Neural cell (in vitro differentiated cells): ENCODE measurements at regions not wholly inside any gene's neighbourhood (a gene's known extent, or its start where the extent isn't known, plus 50 kb on each side); places are given as distances from the start of the nearest gene placed in this dataset.

Experiments
- H2AFZ ChIP-seq: fragments of 200-600, 300-800 bp; sonication (generic), shearing (Covaris generic); 2 replicates; pipeline ENCODE4 v1.6.0; 2014; ENCODE audit warnings: low read depth, mild to moderate bottlenecking, antibody characterized with exemption, low read length, moderate library complexity
- H3F3A ChIP-seq: fragments of 200-600 bp; shearing (Covaris generic); 2 replicates; pipeline ENCODE4 v1.6.1; 2016; ENCODE audit warnings: mild to moderate bottlenecking, moderate library complexity, mixed read lengths, antibody characterized with exemption, low read length; ENCODE audit not compliant: insufficient read depth, poor library complexity, severe bottlenecking
- H3K27ac ChIP-seq: fragments of 200-600, 300-800 bp; sonication (generic), shearing (Covaris generic); 2 replicates; pipeline ENCODE4 v1.5.1; 2014; ENCODE audit warnings: mild to moderate bottlenecking, low read length, moderate library complexity
- H3K27me3 ChIP-seq: fragments of 300-800, 200-600 bp; sonication (generic), shearing (Covaris generic); 2 replicates; pipeline ENCODE4 v1.6.0; 2014; ENCODE audit warnings: mild to moderate bottlenecking, low read depth, low read length, moderate library complexity; ENCODE audit not compliant: insufficient read depth
- H3K36me3 ChIP-seq: fragments of 300-800, 200-600 bp; sonication (generic), shearing (Covaris generic); 2 replicates; pipeline ENCODE4 v1.5.1; 2014; ENCODE audit warnings: mild to moderate bottlenecking, antibody characterized with exemption, low read length, moderate library complexity; ENCODE audit not compliant: insufficient read depth
- H3K4me2 ChIP-seq: fragments of 300-800, 200-600 bp; sonication (generic), shearing (Covaris generic); 2 replicates; pipeline ENCODE4 v1.6.0; 2014; ENCODE audit warnings: mild to moderate bottlenecking, low read length
- H3K4me3 ChIP-seq: fragments of 300-800, 200-600 bp; sonication (generic), shearing (Covaris generic); 2 replicates; pipeline ENCODE4 v1.5.1; 2014; ENCODE audit warnings: mild to moderate bottlenecking, low read length, moderate library complexity
- H3K79me2 ChIP-seq: fragments of 200-600 bp; shearing (Covaris generic); replicated peaks from 2 replicates; pipeline ENCODE4 v1.6.0; 2014; ENCODE audit warnings: mild to moderate bottlenecking, low read length, moderate library complexity; ENCODE audit not compliant: insufficient read depth
- H3K9ac ChIP-seq: fragments of 300-800, 200-600 bp; sonication (generic), shearing (Covaris generic); 2 replicates; pipeline ENCODE4 v1.6.1; 2016; ENCODE audit warnings: mild to moderate bottlenecking, low read length, mixed read lengths
- H3K9me2 ChIP-seq: fragments of 200-600 bp; shearing (Covaris generic); 2 replicates; pipeline ENCODE4 v1.6.1; 2016; ENCODE audit warnings: mild to moderate bottlenecking, low read length, mixed read lengths; ENCODE audit not compliant: insufficient read depth
- H3K9me3 ChIP-seq: fragments of 200-600, 300-800 bp; sonication (generic), shearing (Covaris generic); 2 replicates; pipeline ENCODE4 v1.6.1; 2016; ENCODE audit warnings: mild to moderate bottlenecking, mixed run types, low read length, moderate library complexity, mixed read lengths
- H4K20me1 ChIP-seq: fragments of 200-600 bp; shearing (Covaris generic); 2 replicates; pipeline ENCODE4 v1.6.1; 2016; ENCODE audit warnings: mild to moderate bottlenecking, mixed run types; ENCODE audit not compliant: insufficient read depth
- EP300 ChIP-seq: fragments of 450-650 bp; conservative IDR thresholded peaks from 2 replicates; pipeline ENCODE4 v1.6.1; 2014; ENCODE audit warnings: antibody characterized with exemption, mild to moderate bottlenecking, moderate library complexity; ENCODE audit not compliant: poor library complexity, severe bottlenecking
- EZH2 ChIP-seq: fragments of 200-600, 300-800 bp; shearing (Covaris generic), sonication (generic); IDR thresholded peaks from 2 replicates; pipeline ENCODE4 v1.6.1; 2014; ENCODE audit warnings: antibody characterized with exemption, low read length, borderline replicate concordance, mild to moderate bottlenecking; ENCODE audit not compliant: insufficient read depth, poor library complexity, severe bottlenecking
- MXI1 ChIP-seq: fragments of 450-650 bp; conservative IDR thresholded peaks from 2 replicates; pipeline ENCODE4 v1.6.1; 2014; ENCODE audit warnings: antibody characterized with exemption, mild to moderate bottlenecking; ENCODE audit not compliant: poor library complexity, severe bottlenecking
- POLR2AphosphoS5 ChIP-seq: IDR thresholded peaks from 2 replicates; pipeline ENCODE4 v1.6.1; 2012
- RAD21 ChIP-seq: fragments of 450-650 bp; conservative IDR thresholded peaks from 2 replicates; pipeline ENCODE4 v1.6.1; 2014; ENCODE audit warnings: antibody characterized with exemption, mild to moderate bottlenecking, moderate library complexity
- SMC3 ChIP-seq: fragments of 450-650 bp; conservative IDR thresholded peaks from 2 replicates; pipeline ENCODE4 v1.6.1; 2014; ENCODE audit warnings: antibody characterized with exemption, mild to moderate bottlenecking, moderate library complexity; ENCODE audit not compliant: poor library complexity
- TAF1 ChIP-seq: IDR thresholded peaks from 2 replicates; pipeline ENCODE4 v1.6.1; 2012; ENCODE audit warnings: low read depth
- TF ChIP-seq, protein P1 (sequence below): fragments of 450-650 bp; IDR thresholded peaks from 2 replicates; pipeline ENCODE4 v1.5.1; 2014; ENCODE audit warnings: antibody characterized with exemption, mild to moderate bottlenecking, moderate library complexity; ENCODE audit not compliant: poor library complexity, severe bottlenecking
- TF ChIP-seq, protein P2 (sequence below): IDR thresholded peaks from 2 replicates; pipeline ENCODE4 v1.6.1; 2012; ENCODE audit warnings: borderline replicate concordance

DNA sequence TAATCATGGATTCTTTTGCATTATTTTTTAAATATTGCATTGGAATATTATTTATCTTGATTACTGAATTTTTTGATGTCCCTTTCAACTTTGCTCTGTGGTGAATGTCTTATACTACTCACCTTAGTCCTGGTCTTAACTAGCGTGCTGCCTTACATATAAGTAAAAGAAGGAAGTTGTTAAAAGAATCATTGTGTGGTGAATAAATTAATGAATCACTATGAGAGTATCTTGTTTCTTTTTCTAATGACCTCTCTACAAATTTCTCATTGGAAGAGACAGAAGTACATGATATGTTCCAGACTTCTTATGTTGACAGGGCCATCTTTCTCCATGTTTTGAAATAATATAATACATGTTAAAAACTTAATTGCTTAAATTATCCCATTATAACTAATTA lies 432.6 kb upstream of the MMADHC start:
- H2AFZ ChIP-seq: no peak overlapping the region
- H3K9ac ChIP-seq: no peak overlapping the region
- H3K4me2 ChIP-seq: no peak overlapping the region
- H4K20me1 ChIP-seq: no peaks in the 10 kb centered on the region
- no peak overlapping the region for H3K27ac ChIP-seq
- H3K9me2 ChIP-seq: no peaks in the 10 kb centered on the region
- H3F3A ChIP-seq: no peaks in the 10 kb centered on the region
- H3K9me3 ChIP-seq: no peaks in the 10 kb centered on the region
- H3K27me3 ChIP-seq: no peaks in the 10 kb centered on the region
- no peak for TF ChIP-seq SMC3
- no peaks in the 10 kb centered on the region for H3K36me3 ChIP-seq
- no peak overlapping the region for H3K4me3 ChIP-seq
- no peaks in the 10 kb centered on the region for H3K79me2 ChIP-seq

DNA sequence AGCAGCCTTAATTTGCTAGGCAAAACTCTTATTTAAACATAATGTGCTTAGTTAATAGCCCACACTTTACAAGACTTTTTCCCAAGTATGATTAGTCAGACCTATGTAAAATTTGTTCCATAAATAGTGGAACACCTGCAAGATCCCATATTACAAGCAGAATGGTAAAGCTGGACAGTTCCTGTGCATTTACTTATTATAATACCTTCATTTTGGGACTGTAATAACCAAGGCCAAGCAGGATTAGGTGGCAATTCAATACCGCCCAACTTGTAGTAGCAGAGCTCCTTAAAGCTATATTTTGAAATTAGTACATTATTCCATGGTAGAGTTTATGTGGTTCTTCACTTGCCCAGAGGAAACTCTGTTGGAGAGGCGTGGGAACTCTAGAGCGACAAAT lies 431.5 kb upstream of the MMADHC start:
- H3K36me3 ChIP-seq: no peaks in the 10 kb centered on the region
- no peaks in the 10 kb centered on the region for H3K79me2 ChIP-seq
- no peaks in the 10 kb centered on the region for H4K20me1 ChIP-seq
- no peaks in the 10 kb centered on the region for H3F3A ChIP-seq
- no peaks in the 10 kb centered on the region for H3K9me2 ChIP-seq
- no peak overlapping the region for H3K4me2 ChIP-seq
- no peak overlapping the region for H3K9ac ChIP-seq
- H2AFZ ChIP-seq: no peak overlapping the region
- no peak for TF ChIP-seq POLR2AphosphoS5
- TF ChIP-seq, protein P1, sequence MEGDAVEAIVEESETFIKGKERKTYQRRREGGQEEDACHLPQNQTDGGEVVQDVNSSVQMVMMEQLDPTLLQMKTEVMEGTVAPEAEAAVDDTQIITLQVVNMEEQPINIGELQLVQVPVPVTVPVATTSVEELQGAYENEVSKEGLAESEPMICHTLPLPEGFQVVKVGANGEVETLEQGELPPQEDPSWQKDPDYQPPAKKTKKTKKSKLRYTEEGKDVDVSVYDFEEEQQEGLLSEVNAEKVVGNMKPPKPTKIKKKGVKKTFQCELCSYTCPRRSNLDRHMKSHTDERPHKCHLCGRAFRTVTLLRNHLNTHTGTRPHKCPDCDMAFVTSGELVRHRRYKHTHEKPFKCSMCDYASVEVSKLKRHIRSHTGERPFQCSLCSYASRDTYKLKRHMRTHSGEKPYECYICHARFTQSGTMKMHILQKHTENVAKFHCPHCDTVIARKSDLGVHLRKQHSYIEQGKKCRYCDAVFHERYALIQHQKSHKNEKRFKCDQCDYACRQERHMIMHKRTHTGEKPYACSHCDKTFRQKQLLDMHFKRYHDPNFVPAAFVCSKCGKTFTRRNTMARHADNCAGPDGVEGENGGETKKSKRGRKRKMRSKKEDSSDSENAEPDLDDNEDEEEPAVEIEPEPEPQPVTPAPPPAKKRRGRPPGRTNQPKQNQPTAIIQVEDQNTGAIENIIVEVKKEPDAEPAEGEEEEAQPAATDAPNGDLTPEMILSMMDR: no peak
- TF ChIP-seq RAD21: no peak
- no peak for TF ChIP-seq EZH2
- TF ChIP-seq EP300: no peak
- no peak for TF ChIP-seq SMC3
- no peak for TF ChIP-seq TAF1
- TF ChIP-seq MXI1: no peak
- no peaks in the 10 kb centered on the region for H3K27me3 ChIP-seq
- no peak overlapping the region for H3K4me3 ChIP-seq
- no peak overlapping the region for H3K27ac ChIP-seq
- no peaks in the 10 kb centered on the region for H3K9me3 ChIP-seq

DNA sequence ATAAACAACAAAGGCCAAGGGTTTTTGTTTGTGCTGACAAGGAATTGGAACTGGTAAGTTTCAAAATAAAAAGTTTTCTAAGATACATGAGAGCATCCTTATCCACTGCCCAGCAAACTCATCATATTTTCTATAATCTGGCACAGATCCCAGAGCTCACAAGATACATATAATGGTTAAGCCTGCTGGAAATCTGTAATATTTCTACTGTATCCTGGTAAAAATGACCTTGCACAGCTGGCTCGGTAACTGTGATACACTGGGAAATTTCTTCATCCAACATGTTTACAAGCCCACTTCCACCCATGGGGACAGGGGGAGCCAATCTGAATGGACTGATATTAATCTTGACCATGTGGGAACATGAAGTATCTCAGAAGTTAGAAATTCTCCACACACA lies 425.4 kb upstream of the MMADHC start:
- Histone ChIP-seq H3K27me3 (no peaks in the 10 kb centered on the region), H3K27ac (no peak overlapping the region), H3K79me2 (no peaks in the 10 kb centered on the region), H3K4me2 (no peak overlapping the region), H3K9me3 (no peaks in the 10 kb centered on the region), H3F3A (no peaks in the 10 kb centered on the region), H2AFZ (no peak overlapping the region), H3K36me3 (no peaks in the 10 kb centered on the region), H3K9ac (no peak overlapping the region), H4K20me1 (no peaks in the 10 kb centered on the region), H3K4me3 (no peak overlapping the region), H3K9me2 (no peaks in the 10 kb centered on the region)
- TF ChIP-seq, protein P1: no peak
- no peak for TF ChIP-seq MXI1
- TF ChIP-seq TAF1: no peak
- TF ChIP-seq, protein P2, sequence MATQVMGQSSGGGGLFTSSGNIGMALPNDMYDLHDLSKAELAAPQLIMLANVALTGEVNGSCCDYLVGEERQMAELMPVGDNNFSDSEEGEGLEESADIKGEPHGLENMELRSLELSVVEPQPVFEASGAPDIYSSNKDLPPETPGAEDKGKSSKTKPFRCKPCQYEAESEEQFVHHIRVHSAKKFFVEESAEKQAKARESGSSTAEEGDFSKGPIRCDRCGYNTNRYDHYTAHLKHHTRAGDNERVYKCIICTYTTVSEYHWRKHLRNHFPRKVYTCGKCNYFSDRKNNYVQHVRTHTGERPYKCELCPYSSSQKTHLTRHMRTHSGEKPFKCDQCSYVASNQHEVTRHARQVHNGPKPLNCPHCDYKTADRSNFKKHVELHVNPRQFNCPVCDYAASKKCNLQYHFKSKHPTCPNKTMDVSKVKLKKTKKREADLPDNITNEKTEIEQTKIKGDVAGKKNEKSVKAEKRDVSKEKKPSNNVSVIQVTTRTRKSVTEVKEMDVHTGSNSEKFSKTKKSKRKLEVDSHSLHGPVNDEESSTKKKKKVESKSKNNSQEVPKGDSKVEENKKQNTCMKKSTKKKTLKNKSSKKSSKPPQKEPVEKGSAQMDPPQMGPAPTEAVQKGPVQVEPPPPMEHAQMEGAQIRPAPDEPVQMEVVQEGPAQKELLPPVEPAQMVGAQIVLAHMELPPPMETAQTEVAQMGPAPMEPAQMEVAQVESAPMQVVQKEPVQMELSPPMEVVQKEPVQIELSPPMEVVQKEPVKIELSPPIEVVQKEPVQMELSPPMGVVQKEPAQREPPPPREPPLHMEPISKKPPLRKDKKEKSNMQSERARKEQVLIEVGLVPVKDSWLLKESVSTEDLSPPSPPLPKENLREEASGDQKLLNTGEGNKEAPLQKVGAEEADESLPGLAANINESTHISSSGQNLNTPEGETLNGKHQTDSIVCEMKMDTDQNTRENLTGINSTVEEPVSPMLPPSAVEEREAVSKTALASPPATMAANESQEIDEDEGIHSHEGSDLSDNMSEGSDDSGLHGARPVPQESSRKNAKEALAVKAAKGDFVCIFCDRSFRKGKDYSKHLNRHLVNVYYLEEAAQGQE: no peak
- no peak for TF ChIP-seq EP300
- no peak for TF ChIP-seq RAD21
- TF ChIP-seq SMC3: no peak
- TF ChIP-seq EZH2: no peak
- TF ChIP-seq POLR2AphosphoS5: no peak
